GM21360 (cell line): ENCODE measurements at regions not wholly inside any gene's neighbourhood (a gene's known extent, or its start where the extent isn't known, plus 50 kb on each side); places are given as distances from the start of the nearest gene placed in this dataset.

Source experiments
- ATAC-seq: cut with Tn5 transposase; IDR thresholded peaks from one replicate; pipeline ENCODE4 v1.9.1; 2021; ENCODE audit warnings: mild to moderate bottlenecking, moderate library complexity; ENCODE audit not compliant: unreplicated experiment

DNA sequence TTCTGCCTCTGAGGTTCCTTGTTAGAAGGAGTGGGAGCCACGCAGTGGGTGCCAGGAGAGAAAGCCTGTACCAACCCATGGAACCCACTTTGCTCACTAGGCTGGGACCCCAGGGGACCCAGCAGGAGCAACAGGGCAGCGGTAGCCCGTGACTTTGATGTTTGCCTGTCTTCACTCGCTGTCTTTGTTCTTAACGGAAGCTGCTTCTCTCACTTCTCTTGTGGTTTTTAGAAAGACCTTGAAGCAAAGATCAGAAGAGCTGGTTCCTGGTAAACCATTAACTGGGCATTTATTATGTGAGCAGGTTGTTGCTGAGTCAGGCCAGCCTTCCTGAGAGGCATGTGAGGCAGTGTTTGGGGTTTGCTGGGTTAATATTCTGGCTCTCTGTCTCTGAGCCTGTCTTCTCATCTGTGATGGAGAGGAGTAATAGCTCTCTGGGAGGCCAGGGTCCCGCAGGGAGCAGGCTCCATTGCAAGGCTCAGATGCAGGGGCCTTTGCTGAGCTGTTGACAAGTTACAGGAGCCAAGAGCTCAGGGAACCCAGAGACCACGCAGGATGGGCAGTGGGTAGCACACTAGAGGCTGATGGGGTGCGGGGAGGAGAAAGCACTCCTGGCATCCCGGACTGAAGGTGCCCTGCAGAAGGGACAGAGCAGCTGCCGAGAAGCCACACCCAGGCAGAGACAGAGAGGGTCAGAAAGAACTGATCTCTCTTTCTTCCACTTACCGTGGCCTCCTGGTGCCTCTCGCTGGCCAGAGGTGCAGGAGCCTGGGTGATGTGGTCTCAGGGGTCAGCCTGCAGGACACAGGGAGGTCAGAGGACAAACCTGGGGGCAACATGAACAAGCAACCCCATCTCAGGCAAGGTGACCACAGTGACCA lies 367.5 kb upstream of the C1orf174 start:
- no peak for ATAC-seq

DNA sequence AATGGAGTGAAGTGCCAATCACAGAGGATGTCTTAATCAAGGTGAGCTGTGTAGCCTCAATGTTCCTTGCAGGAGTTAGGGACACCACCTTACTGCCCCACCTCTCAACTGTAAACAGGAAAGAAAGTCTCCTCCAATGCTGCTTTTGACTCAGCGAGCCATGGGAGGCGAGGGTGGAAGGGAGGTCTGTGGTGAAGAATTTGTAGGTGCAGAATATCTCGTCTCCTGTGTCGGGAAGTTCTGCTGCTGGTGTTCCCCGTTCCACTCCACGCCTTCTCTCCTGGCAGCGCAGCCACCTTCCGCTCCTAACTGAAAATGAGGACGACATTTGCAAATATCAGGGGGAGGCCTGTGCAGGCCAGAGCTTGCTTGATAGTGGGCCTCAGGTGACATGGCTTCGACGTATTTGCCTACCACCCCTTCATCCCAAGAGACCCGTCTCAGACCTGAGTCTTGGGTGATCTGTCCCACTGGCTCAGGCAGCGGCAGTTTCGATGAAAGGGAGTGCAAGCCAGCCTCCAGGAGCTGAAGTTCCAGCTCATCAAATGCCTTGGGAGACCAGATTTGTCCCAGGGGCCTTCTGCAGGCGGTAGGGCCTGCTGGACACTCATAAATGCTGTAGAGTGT lies 368.3 kb upstream of the C1orf174 start:
- ATAC-seq = no peak

DNA sequence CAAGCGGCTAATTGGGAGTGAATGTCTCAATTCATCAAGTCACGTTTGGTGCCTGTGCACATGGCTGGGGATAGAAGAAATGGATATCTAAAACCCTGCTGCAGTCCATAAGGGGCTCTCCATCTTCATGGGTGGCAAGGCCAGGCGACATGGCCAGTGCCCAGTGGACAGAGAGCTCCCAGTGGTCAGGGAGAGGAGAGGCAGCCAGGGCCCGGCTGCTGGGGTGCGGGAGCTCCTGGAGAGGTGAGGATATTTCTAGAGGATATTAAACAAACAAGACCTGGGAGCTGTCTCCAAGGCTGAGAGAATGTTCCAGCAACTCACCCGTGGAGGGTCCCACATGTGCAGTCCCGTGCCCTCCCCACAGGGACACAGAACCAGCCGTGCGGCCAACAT lies 368.8 kb upstream of the C1orf174 start:
- ATAC-seq = no peak

DNA sequence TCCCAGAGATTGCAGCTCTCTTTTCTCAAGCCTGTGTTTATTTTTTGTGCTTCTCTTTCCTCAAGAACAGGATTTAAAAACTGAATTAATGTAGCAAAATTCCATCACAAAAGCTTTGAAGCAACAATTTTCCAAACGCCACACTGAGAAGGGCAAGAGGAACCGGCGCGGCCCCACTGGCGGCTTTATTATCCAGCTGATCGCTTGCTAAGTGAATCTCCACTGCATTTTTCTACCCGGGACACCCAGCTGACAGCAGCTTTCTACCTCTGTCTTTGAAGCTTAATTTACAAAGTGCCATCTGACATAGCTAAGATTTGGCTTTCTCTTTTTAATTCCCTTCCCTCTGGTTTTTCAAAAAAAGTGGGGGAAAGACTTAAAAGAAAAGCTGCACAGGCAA lies 369.3 kb upstream of the C1orf174 start:
- no peak for ATAC-seq

DNA sequence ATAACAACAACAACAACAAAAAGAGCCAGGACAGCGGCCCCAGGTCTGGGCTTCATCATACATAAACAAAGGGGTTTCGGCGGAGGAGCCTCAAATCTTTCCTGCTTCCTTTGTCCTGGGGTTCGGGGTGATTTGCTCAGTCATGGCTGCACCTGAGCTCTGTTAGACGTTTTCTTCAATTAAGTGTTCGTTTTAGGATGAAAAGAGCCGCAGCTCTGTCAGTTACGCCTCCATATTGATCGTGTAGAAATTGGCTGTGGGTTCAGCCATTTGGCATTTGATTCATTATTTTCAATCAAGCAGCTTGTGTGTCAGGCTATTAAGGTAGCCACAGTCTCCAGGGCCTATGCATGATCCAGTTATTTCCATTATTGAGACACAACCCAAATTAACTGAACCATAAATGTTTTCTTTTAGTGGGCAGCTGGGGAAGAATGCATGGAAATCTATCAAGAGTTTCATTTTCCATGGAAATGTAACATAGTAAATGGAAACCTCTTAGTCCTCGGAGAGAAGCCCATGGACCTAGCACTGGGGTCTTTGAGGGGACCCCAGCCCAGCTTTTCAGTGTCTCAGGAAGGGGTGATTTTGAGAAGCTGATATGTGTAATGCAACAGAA lies 370.0 kb upstream of the C1orf174 start:
- ATAC-seq = no peak

DNA sequence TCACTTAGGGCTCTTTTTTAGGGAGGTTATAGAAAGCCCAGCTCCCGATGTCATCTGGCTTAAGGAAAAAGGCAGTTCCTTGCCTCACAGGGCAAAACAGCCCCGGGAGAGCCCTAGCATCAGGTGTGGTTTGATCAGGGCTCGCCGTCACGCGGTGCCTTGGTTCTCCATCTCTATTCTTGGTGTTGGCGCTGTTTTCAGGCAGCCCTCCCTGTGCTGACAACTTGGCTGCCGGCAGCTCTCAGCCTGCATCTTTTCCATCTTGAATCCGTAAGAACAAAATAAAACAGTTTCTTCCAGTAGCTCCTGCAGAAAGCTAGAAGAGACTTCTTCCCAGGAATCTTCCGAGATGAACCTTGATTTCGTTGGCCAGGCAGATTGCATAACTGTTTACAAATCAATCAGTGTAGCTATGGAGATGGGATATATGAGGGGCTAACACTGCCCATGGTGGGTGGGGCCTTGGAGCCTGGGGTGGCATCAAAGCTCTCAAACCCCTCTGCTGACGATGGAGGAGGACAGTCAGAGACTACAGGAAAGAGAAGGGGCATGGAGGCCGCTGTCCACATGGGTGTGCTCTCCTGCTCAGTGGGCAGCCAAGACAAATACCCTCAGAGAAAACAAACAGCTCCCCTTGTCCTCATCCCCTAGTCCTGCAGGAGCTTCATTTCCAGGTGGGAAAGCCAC lies 370.7 kb upstream of the C1orf174 start:
- no peak for ATAC-seq

DNA sequence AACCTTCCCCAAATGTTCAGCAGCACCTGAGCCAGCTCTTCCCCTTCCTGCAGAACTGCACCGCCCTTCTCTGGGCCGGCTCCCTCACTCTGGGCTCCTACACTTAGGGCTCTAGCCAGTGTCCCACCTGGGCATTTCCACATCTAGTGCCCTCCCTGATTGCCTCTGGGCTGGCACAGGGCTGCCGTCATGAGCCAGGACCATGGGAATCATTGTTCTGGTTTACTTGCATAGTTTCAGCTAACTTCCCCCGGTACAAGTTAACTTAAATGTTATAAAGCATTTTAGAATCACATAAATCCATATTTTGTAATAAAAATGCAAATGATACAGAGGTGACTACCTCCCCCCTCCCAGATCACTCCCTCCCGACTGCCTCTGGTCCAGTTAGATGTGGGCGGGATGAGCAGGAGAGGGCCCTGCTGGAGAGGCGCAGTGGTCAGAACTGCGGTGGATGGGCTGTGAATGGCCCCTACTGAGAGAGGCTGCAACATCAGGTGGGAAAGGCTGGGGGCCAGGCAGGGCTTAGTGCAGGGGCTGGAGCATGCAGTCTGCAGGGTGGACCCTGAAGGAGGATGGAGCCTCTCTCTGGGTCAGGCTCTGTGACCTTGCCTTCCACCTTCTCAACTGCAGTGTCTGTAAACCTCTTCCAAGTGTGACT lies 371.4 kb upstream of the C1orf174 start:
- ATAC-seq = no peak

DNA sequence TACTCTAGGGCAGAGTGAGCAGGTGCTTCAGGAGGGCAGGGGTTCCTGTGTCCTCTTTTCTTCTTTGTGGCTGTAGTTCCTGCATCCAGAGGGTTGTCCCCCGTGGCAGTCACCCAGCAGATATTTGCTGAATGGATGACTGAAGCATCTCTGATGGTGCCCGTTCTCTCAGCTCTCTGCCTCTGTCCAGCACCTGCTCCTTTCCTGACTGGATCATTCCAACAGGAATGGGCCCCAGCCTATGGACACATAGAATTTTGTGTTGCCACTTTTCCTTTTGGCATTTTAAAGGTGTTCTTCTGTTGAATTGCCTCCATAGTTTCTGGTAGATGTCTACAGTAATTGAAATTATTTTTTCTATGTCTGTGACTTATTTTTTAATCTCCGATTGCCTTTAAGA lies 372.5 kb upstream of the C1orf174 start:
- ATAC-seq = no peak

DNA sequence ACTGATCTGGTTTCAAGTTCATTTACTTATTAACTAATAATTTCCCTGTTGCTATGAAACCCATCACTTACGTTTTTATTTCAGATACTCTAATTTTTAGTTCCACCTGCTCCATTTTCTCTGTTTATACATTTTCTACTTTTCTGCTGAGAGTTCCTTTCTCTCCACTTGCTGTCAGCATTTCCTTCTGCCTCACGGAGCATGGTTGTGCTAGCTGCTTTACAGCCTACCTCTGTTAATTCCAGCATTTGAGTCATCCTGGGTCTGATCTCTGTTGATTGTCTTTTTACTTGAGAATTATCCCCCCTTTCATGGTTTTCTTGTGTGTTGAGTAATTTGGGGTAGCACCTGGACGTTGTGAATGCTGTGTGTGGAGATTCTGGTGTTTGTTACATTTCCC lies 373.2 kb upstream of the C1orf174 start:
- no peak for ATAC-seq

DNA sequence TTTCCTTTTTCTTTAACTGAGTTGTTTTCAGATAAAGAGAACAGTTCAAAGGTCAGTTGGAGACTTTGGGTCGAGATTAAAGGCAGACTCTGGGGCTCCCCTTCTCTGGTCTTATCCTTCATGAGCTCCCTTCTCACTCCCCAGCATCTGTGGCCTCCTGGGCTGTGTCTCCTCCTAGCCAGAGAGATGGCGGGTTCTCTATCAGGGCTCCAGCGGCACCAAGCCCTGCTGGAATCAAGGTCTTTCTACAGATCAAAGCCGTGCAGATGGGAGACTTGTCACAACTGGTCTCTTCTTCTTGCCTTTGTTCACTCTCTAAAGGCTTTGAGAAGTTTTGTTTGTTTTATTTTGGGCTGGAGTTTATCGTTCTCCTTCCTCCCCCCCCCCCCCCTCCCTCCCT lies 373.7 kb upstream of the C1orf174 start:
- ATAC-seq = no peak

DNA sequence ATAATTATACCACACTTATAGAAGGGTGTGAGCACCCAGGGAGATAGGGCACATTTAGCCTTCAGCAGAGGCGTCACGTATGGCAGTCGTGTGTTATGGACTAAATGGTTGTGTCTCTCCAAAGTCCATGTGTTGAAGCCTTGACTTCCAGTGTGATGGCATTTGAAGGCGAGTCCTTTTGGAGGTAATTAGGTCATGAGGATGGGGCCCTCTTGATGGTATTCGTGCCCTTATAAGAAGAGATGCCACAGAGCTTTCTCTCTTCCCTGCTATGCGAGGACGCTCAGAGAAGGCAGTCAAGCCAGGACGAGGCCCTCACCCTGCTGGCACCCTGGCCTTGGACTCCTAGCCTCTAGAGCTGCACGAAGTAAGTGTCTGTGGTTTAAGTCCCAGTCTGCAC lies 375.0 kb upstream of the C1orf174 start:
- no peak for ATAC-seq

DNA sequence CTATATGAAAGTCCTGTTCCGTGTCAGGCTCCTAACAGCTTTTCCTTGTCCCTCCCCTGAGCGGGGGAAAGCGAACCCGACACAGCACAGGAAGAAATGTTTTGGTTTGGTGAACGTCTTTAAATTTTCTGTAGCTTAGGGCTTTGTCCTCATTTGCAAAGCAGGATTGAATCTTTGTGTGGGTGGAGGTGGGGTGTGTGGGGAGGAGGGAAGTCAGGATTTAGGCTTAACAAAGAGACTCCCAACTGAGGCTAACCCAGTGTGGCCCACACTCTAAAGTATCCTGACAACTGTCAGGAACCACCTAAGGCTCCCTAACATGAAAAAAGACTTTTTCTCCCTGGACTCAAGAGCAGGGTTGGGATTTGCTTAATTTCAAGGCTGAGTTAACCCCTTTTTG lies 376.2 kb upstream of the C1orf174 start:
- ATAC-seq = no peak

DNA sequence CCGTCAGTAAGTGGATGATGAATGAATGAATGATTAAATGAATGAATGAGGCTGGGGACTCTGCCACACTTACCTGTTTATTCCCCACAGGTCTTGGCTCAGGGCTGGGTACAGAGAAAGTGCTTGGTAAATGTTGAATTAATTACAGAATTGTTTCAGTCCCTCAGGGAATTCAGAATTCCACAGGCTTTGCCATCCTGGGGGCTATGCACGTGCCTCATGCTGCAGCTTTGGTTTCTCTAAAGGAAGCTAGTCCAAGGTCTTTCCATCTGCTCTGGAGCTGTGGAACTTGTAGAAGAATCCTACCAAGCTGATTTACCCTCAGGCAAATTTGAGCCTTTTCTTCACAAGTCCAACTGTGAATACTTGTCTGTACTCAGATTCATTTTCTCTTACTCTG lies 376.8 kb upstream of the AJAP1 start:
- ATAC-seq = no peak

DNA sequence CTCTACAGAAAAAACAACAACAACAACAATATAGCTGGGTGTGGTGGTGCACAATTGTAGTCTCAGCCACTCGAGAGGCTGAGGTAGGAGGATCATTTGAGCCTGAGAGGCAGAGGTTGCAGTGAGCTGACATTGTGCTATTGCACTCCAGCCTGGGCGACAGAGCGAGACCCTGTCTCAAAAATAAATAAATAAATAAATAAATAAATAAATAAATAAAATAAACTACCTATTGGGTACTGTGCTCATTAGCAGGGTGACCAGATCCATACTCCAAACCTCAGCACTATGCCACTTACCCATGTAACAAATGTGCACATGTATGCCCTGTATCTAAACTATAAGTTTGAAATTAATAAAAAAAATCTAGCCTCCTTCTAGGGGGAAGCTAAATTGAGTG lies 369.4 kb upstream of the AJAP1 start:
- ATAC-seq = no peak

DNA sequence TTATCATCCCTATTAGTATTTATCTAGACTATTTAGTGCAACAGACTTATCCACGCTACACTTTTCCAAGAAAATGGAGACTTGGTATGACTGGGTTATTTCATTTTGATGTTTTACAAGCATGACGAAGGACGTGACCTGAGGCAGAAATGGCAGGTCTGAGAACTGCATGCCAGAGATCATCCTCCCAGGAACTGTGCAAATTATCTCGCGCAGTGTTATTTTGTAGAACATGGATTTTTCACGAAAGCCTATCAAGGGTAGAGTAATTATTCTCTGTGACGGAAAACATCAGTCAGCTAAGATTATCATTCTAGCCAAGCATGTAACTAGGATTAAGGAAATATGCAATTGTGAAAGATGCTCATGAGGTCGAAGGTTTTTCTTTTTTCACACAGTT lies 361.5 kb upstream of the AJAP1 start:
- no peak for ATAC-seq

DNA sequence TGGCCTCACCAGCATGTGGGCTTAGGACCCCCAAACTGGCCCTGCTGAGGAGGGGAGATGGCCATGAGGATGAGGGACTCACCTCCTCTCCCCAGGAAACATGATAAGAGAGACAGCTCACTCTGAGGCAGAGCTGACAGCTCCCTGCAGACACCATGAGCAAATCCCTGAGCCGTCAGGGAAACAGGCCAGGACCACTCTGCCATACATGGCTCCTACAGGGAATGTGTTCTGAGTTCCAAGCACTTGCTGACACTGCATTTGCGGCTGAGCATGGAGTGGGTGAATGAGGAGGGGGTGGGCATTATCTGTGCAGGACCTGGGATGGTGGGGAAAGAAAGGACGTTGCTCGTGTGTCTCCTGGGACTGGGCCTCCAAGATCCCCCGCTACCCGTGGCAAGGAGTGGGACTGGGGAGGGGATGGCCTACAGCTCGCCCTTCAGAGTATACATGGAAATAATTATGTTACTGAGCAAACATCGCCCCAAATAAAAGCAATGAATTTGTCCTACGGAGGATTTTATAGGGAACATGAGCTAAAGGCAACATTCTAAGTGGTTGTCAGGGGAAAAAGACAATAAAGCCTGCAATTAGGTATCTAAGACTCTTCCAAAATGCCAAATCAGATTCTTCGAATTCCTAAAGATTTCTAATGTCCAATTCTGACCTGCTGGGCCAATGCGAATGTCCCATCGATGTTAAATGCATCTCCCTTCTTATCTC lies 355.9 kb upstream of the AJAP1 start:
- ATAC-seq = no peak

DNA sequence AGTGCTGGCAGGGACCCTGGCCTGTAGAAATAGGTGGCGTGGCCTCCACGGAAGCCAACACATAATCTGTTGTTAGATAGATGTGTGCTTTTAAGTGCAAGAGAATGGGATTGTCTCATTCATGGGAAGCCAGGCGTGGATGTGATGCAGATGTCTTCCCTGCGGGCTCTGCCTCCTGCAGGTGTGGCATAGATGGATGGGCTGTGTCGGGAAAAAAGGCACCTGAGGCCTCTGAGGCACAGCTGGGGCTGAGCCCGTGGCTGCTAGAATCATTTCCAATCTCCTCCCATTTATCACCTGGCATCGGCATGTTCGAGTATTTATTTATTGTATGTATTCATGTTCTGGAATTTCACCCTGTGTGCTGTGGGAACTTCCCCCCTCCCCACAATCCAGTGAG lies 353.4 kb upstream of the AJAP1 start:
- ATAC-seq = no peak

DNA sequence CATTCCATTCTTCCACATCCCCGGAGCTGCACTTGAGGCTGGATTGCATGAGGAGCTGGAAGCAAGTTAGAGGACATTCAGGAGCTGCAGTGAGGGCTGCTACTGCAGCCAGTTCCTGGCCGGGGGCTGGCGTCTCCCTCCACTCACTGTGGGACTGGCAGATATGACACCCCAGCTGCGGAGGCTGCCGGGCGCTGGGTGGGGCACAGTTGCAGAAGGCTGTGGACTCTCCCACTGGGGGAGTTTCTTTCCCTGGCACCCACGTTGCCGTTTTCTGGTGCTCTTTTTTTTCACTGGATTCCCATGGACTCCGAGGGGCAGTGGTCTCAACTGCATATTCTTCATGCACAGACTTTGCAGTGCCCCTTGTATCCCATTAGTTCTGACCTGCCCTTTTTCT lies 351.1 kb upstream of the AJAP1 start:
- no peak for ATAC-seq

DNA sequence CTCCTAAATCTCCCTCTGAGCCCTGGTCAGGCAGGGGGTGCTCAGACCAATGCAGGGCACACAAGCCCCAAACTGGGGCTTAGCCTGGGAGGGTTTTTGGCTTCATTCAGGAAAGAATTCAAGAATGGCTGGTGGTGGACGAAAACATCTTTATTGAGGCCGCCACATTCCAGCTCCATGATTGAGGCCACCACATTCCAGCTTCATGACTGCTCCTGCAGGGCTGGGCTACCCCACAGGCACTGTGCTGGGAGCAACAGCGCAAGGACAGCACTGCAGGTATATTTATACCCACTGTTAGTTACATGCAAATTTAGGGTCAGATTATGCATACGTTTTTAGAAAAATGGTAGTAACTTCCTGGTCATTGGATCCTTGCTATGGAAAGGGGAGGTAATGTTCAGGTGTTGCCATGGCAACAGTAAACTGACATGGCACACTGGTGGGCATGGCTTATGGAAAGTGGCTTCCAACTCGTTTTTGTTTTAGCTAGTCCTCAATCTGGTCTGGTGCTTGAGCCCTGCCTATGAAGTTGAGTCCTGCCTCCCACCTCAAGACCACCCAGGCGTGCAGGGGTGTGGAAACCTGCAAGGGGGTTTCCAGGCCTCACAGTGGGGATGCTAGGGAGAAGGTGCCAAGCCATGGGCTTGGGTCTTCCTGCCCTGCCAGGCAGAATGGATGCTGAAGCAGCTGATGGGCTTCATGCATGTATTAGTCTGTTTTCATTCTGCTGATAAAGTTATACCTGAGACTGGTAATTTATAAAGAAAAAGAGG lies 348.7 kb upstream of the AJAP1 start:
- no peak for ATAC-seq
